Liver (tissue), 3 donors: ENCODE measurements at regions not wholly inside any gene's neighbourhood (a gene's known extent, or its start where the extent isn't known, plus 50 kb on each side); places are given as distances from the start of the nearest gene placed in this dataset.

Experiments used
- FOXA1 ChIP-seq: IDR thresholded peaks from 2 replicates; pipeline ENCODE4 v1.6.1; 2016; ENCODE audit warnings: antibody characterized with exemption
- GABPA ChIP-seq, 2 donors: IDR thresholded peaks in 1 of 2; conservative IDR thresholded peaks in 1 of 2; 2 replicates each; pipeline ENCODE4 v1.6.1; 2016; ENCODE audit warnings: antibody characterized with exemption in 2 of 2, mild to moderate bottlenecking in 1 of 2, moderate library complexity in 1 of 2
- JUND ChIP-seq, 2 donors: IDR thresholded peaks; 2 replicates each; pipeline ENCODE4 v1.6.1; 2016; ENCODE audit warnings: antibody characterized with exemption in 2 of 2
- RAD21 ChIP-seq, 2 donors: IDR thresholded peaks; 2 replicates each; pipeline ENCODE4 v1.6.1; 2016; ENCODE audit warnings: antibody characterized with exemption in 2 of 2, mild to moderate bottlenecking in 2 of 2
- REST ChIP-seq: IDR thresholded peaks from 2 replicates; pipeline ENCODE4 v1.6.1; 2016; ENCODE audit warnings: antibody characterized with exemption, mild to moderate bottlenecking
- RXRA ChIP-seq, 2 donors: IDR thresholded peaks; 2 replicates each; pipeline ENCODE4 v1.6.1; 2017 to 2018; ENCODE audit warnings: antibody characterized with exemption in 2 of 2, mild to moderate bottlenecking in 1 of 2
- SP1 ChIP-seq: IDR thresholded peaks from 2 replicates; pipeline ENCODE4 v1.6.1; 2018; ENCODE audit warnings: antibody characterized with exemption, mild to moderate bottlenecking
- TAF1 ChIP-seq: conservative IDR thresholded peaks from 2 replicates; pipeline ENCODE4 v1.6.1; 2016; ENCODE audit warnings: antibody characterized with exemption, mild to moderate bottlenecking
- YY1 ChIP-seq: IDR thresholded peaks from 2 replicates; pipeline ENCODE4 v1.6.1; 2016; ENCODE audit warnings: antibody characterized with exemption, mild to moderate bottlenecking
- ZBTB33 ChIP-seq: IDR thresholded peaks from 2 replicates; pipeline ENCODE4 v1.6.1; 2016; ENCODE audit warnings: antibody characterized with exemption
- TF ChIP-seq, protein P1 (sequence below): fragments of 150-350 bp; IDR thresholded peaks from 2 replicates; pipeline ENCODE4 v1.5.1; 2017; ENCODE audit warnings: improper control_type of control experiment, low read depth, low read length; ENCODE audit not compliant: missing input control
- TF ChIP-seq, protein P2 (sequence below): IDR thresholded peaks from 2 replicates; pipeline ENCODE4 v1.6.1; 2016; ENCODE audit warnings: antibody characterized with exemption
- TF ChIP-seq, protein P3 (sequence below): IDR thresholded peaks from 2 replicates; pipeline ENCODE4 v1.6.1; 2016; ENCODE audit warnings: antibody characterized with exemption
- donor health status: healthy.
- donor health status: healthy.

DNA sequence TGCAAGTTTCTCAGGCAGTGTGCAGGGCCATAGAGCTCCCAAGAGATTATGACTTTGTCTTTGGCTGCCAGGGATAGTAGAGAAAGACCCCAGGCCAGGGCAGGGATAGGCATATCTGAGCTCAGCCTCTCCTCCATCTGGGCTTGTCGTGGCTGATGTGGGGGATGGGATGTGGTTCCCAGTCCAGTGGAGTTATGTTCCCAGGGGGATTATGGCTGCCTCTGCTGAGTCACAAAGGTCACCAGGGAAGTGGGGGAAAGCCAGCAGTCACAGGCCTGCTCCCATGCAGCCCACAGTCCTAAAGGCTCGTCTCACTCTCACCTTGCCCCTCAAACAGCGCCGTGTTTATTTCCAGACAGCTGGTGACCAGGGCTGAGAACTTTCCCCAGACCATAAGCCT, 354.9 kb downstream of the SI start:
- TF ChIP-seq, protein P1, sequence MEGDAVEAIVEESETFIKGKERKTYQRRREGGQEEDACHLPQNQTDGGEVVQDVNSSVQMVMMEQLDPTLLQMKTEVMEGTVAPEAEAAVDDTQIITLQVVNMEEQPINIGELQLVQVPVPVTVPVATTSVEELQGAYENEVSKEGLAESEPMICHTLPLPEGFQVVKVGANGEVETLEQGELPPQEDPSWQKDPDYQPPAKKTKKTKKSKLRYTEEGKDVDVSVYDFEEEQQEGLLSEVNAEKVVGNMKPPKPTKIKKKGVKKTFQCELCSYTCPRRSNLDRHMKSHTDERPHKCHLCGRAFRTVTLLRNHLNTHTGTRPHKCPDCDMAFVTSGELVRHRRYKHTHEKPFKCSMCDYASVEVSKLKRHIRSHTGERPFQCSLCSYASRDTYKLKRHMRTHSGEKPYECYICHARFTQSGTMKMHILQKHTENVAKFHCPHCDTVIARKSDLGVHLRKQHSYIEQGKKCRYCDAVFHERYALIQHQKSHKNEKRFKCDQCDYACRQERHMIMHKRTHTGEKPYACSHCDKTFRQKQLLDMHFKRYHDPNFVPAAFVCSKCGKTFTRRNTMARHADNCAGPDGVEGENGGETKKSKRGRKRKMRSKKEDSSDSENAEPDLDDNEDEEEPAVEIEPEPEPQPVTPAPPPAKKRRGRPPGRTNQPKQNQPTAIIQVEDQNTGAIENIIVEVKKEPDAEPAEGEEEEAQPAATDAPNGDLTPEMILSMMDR: no peak
- TF ChIP-seq YY1 (no peak), FOXA1 (no peak), RAD21 (IDR thresholded peaks at IDR 0.05) (no peak), SP1 (no peak), REST (no peak), JUND (IDR thresholded peaks at IDR 0.05) (no peak), RXRA (IDR thresholded peaks at IDR 0.05) (no peak), ZBTB33 (no peak), TAF1 (no peak), GABPA (IDR thresholded peaks at IDR 0.05 in 1 of 2, conservative IDR thresholded peaks at IDR 0.05 in 1 of 2) (no peak)
- TF ChIP-seq, protein P2, sequence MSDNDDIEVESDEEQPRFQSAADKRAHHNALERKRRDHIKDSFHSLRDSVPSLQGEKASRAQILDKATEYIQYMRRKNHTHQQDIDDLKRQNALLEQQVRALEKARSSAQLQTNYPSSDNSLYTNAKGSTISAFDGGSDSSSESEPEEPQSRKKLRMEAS: no peak
- TF ChIP-seq, protein P3, sequence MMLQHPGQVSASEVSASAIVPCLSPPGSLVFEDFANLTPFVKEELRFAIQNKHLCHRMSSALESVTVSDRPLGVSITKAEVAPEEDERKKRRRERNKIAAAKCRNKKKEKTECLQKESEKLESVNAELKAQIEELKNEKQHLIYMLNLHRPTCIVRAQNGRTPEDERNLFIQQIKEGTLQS: no peak
